Effector memory CD8-positive, alpha-beta T cell (primary cell): ENCODE measurements at regions not wholly inside any gene's neighbourhood (a gene's known extent, or its start where the extent isn't known, plus 50 kb on each side); places are given as distances from the start of the nearest gene placed in this dataset.
"Not testable (repeated sequence)": the region's sequence is repeated elsewhere in the genome, so short reads cannot be mapped to it uniquely, and the experiment has no call there.

Source experiments
- ATAC-seq: fragments of 150-1000 bp; cut with Tn5 transposase; replicated peaks from 2 replicates; pipeline ENCODE4 v1.10.0; 2021; ENCODE audit warnings: mild to moderate bottlenecking, moderate library complexity
- DNase-seq, 3 experiments: peaks; one replicate each; pipeline ENCODE4 v3.0.0; 2021
- H3K27ac Mint-ChIP-seq, 2 donors: one replicate each; pipeline ENCODE4 v1.8.0; 2022; ENCODE audit warnings: mild to moderate bottlenecking in 2 of 2, mixed read lengths in 2 of 2, moderate library complexity in 2 of 2
- H3K27me3 Mint-ChIP-seq, 2 donors: one replicate each; pipeline ENCODE4 v1.8.0; 2022; ENCODE audit warnings: mixed read lengths in 2 of 2
- H3K36me3 Mint-ChIP-seq: one replicate; pipeline ENCODE4 v1.8.0; 2022; ENCODE audit warnings: mild to moderate bottlenecking, moderate library complexity, mixed read lengths; ENCODE audit not compliant: insufficient read depth
- H3K4me1 Mint-ChIP-seq, 2 donors: one replicate each; pipeline ENCODE4 v1.8.0; 2022; ENCODE audit warnings: low read depth in 2 of 2, mixed read lengths in 2 of 2
- H3K4me3 Mint-ChIP-seq, 2 donors: one replicate each; pipeline ENCODE4 v1.8.0; 2022; ENCODE audit warnings: mild to moderate bottlenecking in 2 of 2, mixed read lengths in 2 of 2, moderate library complexity in 2 of 2
- H3K9me3 Mint-ChIP-seq, 2 donors: one replicate each; pipeline ENCODE4 v1.8.0; 2022; ENCODE audit warnings: mixed read lengths in 2 of 2

- no peak for DNase-seq
- no peak overlapping the region for H3K27ac Mint-ChIP-seq
- no peaks in the 10 kb centered on the region for H3K4me1 Mint-ChIP-seq
- peaks cover 7 to 9% of the 10 kb centered on the region in 2 donors for H3K9me3 Mint-ChIP-seq
- no peak overlapping the region for H3K4me3 Mint-ChIP-seq
- ATAC-seq: no peak
- no peaks in the 10 kb centered on the region for H3K36me3 Mint-ChIP-seq
- H3K27me3 Mint-ChIP-seq: no peaks in the 10 kb centered on the region
Observed at GRCh38 chr2:117269574-117269973, 544.9 kb upstream of the DDX18 start.

DNA sequence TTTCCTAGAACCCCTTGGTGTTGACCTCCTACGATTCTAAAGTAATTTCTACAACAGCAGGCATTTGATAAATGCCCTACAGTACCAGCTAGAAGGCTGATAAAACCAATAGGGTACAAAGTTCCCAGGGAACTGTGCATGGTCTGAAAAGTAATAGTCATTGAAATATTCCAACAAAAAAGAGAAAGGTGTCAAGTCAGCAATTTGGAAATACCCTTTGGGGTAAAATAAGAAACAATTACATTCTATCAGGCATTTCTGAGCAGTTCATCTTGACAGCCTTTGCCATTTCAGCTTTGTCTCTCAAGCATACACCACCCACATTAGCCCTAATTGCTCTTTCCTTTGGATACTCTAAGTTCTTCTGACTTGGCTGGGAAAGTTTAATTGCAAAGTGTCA lies 542.9 kb upstream of the DDX18 start:
- Mint-ChIP-seq H3K4me1 (no peaks in the 10 kb centered on the region), H3K27ac (no peak overlapping the region), H3K4me3 (no peak overlapping the region), H3K9me3 (peaks cover 0 to 4% of the 10 kb centered on the region in 2 donors), H3K27me3 (no peaks in the 10 kb centered on the region), H3K36me3 (no peaks in the 10 kb centered on the region)
- no peak for DNase-seq
- ATAC-seq: no peak

DNA sequence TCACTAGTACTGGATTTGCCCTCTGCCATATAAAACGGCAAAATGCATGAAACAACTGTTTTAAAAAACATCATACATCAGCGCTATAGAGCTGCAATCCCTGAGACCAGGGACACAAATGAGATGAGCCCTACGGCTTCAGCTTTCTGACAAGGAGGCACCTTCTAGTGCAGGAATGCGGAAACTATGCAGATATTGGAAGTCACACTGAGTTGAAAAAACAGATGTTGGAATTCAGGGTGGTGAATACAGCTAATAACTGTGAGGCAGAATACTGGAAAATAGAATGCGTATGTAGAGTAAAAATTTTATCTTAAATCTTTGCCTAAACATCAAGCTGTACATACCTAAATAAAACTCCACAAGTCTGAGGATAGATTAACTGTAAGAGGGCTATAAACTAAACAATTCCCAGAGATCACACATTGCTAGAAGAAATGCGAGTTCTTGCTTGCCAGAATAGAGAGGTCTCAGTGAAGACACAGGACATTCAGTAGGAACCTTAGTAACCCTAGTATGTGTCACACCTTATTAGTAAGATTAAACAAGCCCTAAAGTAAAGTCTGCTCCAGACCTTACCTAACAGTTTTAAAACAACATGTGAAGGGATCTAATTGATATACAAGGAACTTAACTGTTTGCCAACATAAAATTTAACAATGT lies 541.4 kb upstream of the DDX18 start:
- no peaks in the 10 kb centered on the region for H3K27me3 Mint-ChIP-seq
- H3K36me3 Mint-ChIP-seq: no peaks in the 10 kb centered on the region
- ATAC-seq (no peak), DNase-seq (no peak)
- no peak overlapping the region for H3K4me3 Mint-ChIP-seq
- peaks cover 0 to 6% of the 10 kb centered on the region in 2 donors for H3K9me3 Mint-ChIP-seq
- H3K27ac Mint-ChIP-seq: no peak overlapping the region
- no peaks in the 10 kb centered on the region for H3K4me1 Mint-ChIP-seq

DNA sequence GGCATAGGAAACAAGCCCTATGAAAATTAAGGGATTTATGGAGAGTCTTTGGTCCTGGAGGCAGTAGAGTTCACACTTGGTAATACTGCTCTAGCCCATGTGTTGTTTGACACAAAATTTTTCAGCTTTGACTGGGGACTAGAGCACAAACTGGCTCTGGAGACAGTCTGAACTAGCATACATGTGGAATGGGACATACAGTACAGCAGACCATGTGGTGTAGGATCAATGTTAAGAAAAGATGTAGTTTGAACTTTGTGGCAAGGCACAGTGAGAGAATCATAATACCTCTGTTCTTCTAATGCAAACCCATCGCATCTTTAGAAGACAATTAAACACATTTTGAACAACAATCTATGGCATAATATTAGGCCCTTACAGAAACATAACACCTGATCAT lies 521.5 kb upstream of the DDX18 start:
- no peak overlapping the region for H3K4me3 Mint-ChIP-seq
- H3K27ac Mint-ChIP-seq: no peak overlapping the region
- H3K4me1 Mint-ChIP-seq: no peaks in the 10 kb centered on the region
- H3K27me3 Mint-ChIP-seq: no peaks in the 10 kb centered on the region
- H3K9me3 Mint-ChIP-seq: peaks cover 8 to 22% of the 10 kb centered on the region in 2 donors
- no peak for DNase-seq
- H3K36me3 Mint-ChIP-seq: no peaks in the 10 kb centered on the region
- ATAC-seq: no peak

GRCh38 chr2:117299451-117299850 lies 515.0 kb upstream of the DDX18 start:
- Mint-ChIP-seq H3K9me3 (peaks cover 13 to 24% of the 10 kb centered on the region in 2 donors), H3K4me3 (no peak overlapping the region), H3K27ac (no peak overlapping the region), H3K27me3 (no peaks in the 10 kb centered on the region), H3K4me1 (no peaks in the 10 kb centered on the region), H3K36me3 (peaks cover 2% of the 10 kb centered on the region)
- ATAC-seq (no peak), DNase-seq (no peak)

DNA sequence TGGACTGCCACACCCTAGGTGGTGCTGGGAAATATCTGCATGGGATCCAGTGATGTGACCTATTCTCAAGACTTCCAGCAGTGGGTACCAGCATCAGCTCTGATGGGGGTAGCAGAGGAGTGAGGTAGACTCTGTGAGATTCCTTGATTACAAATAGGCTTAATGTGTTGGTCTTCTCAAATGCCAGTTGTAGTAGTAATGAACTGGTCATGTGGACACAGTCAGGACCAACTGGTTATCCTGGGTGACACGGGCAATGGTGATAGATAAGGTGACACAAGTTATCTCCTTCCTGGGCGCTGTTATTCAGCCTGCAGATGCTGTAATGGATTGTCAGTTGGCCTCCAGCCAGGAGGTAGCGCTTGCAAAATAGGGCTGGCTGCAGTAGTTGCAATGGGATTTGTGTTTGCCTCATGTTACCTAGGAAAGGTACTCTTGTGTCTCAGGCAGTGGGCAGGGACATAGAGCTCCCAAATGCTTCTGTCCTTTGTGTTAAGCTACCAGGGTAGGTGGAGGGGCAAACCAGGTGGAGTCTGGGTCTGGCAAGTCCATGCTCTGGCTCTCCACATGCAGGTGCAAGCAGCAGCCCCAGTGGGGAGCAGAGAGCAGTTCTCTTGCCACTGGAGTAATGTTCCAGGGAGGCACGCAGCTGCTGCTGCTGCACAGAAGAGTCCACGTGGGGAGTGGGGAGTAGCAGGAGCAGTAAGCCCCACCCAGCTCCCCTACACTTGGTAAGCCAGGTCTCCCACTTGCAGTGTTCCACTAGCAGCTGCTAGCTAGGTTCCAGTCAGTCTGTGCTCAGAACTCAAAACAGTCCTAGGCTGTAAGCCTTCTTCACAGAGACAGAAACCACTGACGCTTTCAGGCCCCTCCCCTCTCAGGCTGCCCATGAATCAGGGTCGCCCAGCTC lies 505.4 kb upstream of the DDX18 start:
- no peak overlapping the region for H3K27ac Mint-ChIP-seq
- DNase-seq: no peak
- H3K9me3 Mint-ChIP-seq: peaks cover 1 to 8% of the 10 kb centered on the region in 2 donors
- H3K27me3 Mint-ChIP-seq: no peaks in the 10 kb centered on the region
- H3K4me3 Mint-ChIP-seq: no peak overlapping the region
- no peaks in the 10 kb centered on the region for H3K4me1 Mint-ChIP-seq
- no peaks in the 10 kb centered on the region for H3K36me3 Mint-ChIP-seq
- ATAC-seq: no peak

- H3K4me3 Mint-ChIP-seq: no peak overlapping the region
- H3K9me3 Mint-ChIP-seq: peaks cover 8 to 14% of the 10 kb centered on the region in 2 donors
- no peaks in the 10 kb centered on the region for H3K36me3 Mint-ChIP-seq
- no peaks in the 10 kb centered on the region for H3K4me1 Mint-ChIP-seq
- no peak for ATAC-seq
- H3K27me3 Mint-ChIP-seq: no peaks in the 10 kb centered on the region
- no peak overlapping the region for H3K27ac Mint-ChIP-seq
- no peak for DNase-seq
Observed at GRCh38 chr2:117321816-117322215, 492.7 kb upstream of the DDX18 start.

DNA sequence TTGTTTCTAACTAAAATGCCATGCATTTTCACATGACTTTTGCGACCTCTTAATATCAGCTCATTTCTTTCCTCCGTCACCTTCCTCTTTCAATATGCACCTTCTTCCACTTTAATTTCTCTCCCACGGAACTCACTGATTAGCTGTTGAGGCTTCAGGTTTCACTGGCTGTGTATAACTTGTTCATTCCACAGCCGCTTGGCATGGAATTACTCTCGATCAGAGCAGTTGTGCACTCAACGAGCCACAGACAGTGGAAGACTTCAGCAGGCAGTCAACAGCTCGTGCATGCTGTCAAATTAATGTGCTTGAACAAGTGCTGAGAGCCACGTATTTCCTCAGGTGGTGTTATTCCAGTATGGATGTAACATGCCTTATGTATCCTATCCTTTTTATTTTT lies 491.2 kb upstream of the DDX18 start:
- Mint-ChIP-seq H3K36me3 (no peaks in the 10 kb centered on the region), H3K9me3 (peaks cover 8 to 9% of the 10 kb centered on the region in 2 donors), H3K27me3 (no peaks in the 10 kb centered on the region), H3K4me3 (no peak overlapping the region), H3K4me1 (no peaks in the 10 kb centered on the region), H3K27ac (no peak overlapping the region)
- no peak for ATAC-seq
- no peak for DNase-seq

- no peaks in the 10 kb centered on the region for H3K27me3 Mint-ChIP-seq
- no peaks in the 10 kb centered on the region for H3K36me3 Mint-ChIP-seq
- ATAC-seq: no peak
- H3K4me3 Mint-ChIP-seq: no peak overlapping the region
- H3K9me3 Mint-ChIP-seq: no peaks in the 10 kb centered on the region
- H3K4me1 Mint-ChIP-seq: no peaks in the 10 kb centered on the region
- DNase-seq: no peak
- H3K27ac Mint-ChIP-seq: no peak overlapping the region
Observed at GRCh38 chr2:117330641-117331040, 483.9 kb upstream of the DDX18 start.

GRCh38 chr2:117335967-117336366 lies 478.5 kb upstream of the DDX18 start:
- no peak for ATAC-seq
- no peak overlapping the region for H3K27ac Mint-ChIP-seq
- H3K27me3 Mint-ChIP-seq: no peaks in the 10 kb centered on the region
- H3K9me3 Mint-ChIP-seq: peaks cover 0 to 4% of the 10 kb centered on the region in 2 donors
- no peak overlapping the region for H3K4me3 Mint-ChIP-seq
- H3K4me1 Mint-ChIP-seq: no peaks in the 10 kb centered on the region
- no peaks in the 10 kb centered on the region for H3K36me3 Mint-ChIP-seq
- DNase-seq: no peak

GRCh38 chr2:117336496-117336895 lies 478.0 kb upstream of the DDX18 start:
- no peaks in the 10 kb centered on the region for H3K27me3 Mint-ChIP-seq
- H3K36me3 Mint-ChIP-seq: no peaks in the 10 kb centered on the region
- peaks cover 0 to 4% of the 10 kb centered on the region in 2 donors for H3K9me3 Mint-ChIP-seq
- no peak overlapping the region for H3K27ac Mint-ChIP-seq
- DNase-seq (no peak), ATAC-seq (no peak)
- no peaks in the 10 kb centered on the region for H3K4me1 Mint-ChIP-seq
- H3K4me3 Mint-ChIP-seq: no peak overlapping the region

- not testable (repeated sequence) for H3K36me3 Mint-ChIP-seq, DNase-seq, H3K27ac Mint-ChIP-seq, H3K9me3 Mint-ChIP-seq, H3K4me1 Mint-ChIP-seq, ATAC-seq, H3K27me3 Mint-ChIP-seq, H3K4me3 Mint-ChIP-seq
Observed at GRCh38 chr2:117337981-117338380, 476.5 kb upstream of the DDX18 start.

DNA sequence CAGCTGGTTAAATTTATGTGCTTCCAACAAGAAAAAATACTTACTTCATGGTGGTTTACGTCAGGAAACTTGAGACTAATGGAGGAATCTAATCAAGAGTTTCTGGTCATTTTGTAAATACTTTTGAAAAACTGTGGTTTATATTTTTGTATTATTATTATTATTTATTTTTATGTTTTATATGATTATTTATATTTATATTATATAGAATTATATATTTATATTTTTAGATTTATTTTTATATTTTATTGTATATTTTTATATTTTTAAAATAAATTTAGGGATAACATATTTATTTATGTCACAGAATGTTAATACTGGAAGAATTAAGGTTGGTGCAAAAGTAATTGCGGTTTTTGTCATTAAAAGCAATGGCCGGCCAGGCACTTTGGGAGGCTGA lies 474.5 kb upstream of the DDX18 start:
- no peaks in the 10 kb centered on the region for H3K27me3 Mint-ChIP-seq
- ATAC-seq (no peak), DNase-seq (no peak)
- no peak overlapping the region for H3K4me3 Mint-ChIP-seq
- no peak overlapping the region for H3K27ac Mint-ChIP-seq
- peaks cover 0 to 4% of the 10 kb centered on the region in 2 donors for H3K9me3 Mint-ChIP-seq
- H3K4me1 Mint-ChIP-seq: no peaks in the 10 kb centered on the region
- H3K36me3 Mint-ChIP-seq: no peaks in the 10 kb centered on the region

DNA sequence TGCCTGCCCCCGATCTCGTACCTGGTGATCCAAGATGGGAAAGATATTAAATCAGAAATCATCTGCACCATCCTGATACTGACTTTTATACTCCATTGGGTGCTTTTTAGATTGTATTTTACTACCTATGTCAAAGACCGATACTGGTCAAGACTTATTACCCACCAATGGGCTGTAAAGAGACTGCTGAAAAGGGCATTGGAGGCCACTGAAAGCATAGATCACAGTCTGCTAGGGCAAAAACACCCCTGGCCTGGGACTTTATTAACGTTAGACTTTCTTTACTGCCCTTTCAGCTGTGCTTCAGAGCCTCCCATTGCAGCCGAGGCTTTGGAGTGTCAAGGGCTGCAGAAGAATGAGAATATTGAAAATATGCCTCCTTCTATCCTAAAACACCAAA lies 472.8 kb upstream of the DDX18 start:
- Mint-ChIP-seq H3K27ac (no peak overlapping the region), H3K9me3 (peaks cover 5 to 10% of the 10 kb centered on the region in 2 donors), H3K36me3 (no peaks in the 10 kb centered on the region), H3K4me1 (no peaks in the 10 kb centered on the region), H3K4me3 (no peak overlapping the region), H3K27me3 (no peaks in the 10 kb centered on the region)
- ATAC-seq: no peak
- no peak for DNase-seq
